Keratinocyte (primary cell): ENCODE measurements at regions not wholly inside any gene's neighbourhood (a gene's known extent, or its start where the extent isn't known, plus 50 kb on each side); places are given as distances from the start of the nearest gene placed in this dataset.

Experiments used
- DNase-seq: peaks from one replicate; pipeline ENCODE4 v3.0.0-alpha.2; 2011; ENCODE audit warnings: low read depth, missing footprints, low spot score
- FAIRE-seq: peaks from 2 replicates; lab custom pipeline; 2011; peaks lifted over from hg19 to GRCh38; lab: Jason Lieb, UNC
- H2AFZ ChIP-seq: 2 replicates; pipeline ENCODE4 v1.6.0; 2012; ENCODE audit warnings: low read length, control low read depth, inconsistent platforms; ENCODE audit not compliant: control insufficient read depth
- H3K27ac ChIP-seq: 2 replicates; pipeline ENCODE4 v1.5.1; 2011; ENCODE audit warnings: low read length; ENCODE audit not compliant: control insufficient read depth, insufficient read depth
- H3K27me3 ChIP-seq: 3 replicates; pipeline ENCODE4 v1.6.0; 2011; ENCODE audit warnings: low read length; ENCODE audit not compliant: control insufficient read depth, insufficient read depth; ENCODE audit errors: extremely low read depth
- H3K36me3 ChIP-seq, 2 experiments: 2 replicates in 1 of 2; 3 replicates in 1 of 2; pipeline ENCODE4 v1.5.1; 2011; ENCODE audit warnings: low read length in 2 of 2, mild to moderate bottlenecking in 1 of 2; ENCODE audit not compliant: control insufficient read depth in 2 of 2, insufficient read depth in 2 of 2; ENCODE audit errors: extremely low read depth in 1 of 2
- H3K4me1 ChIP-seq: 3 replicates; pipeline ENCODE4 v1.5.1; 2011; ENCODE audit warnings: low read length; ENCODE audit not compliant: control insufficient read depth, insufficient read depth; ENCODE audit errors: extremely low read depth
- H3K4me2 ChIP-seq: 3 replicates; pipeline ENCODE4 v1.6.0; 2011; ENCODE audit warnings: low read depth, low read length; ENCODE audit not compliant: control insufficient read depth, insufficient read depth; ENCODE audit errors: extremely low read depth
- H3K4me3 ChIP-seq, 3 experiments: fragments of 200-600 bp in 1 of 3; sonication (generic) in 1 of 3; 2 replicates in 2 of 3; 3 replicates in 1 of 3; pipeline ENCODE4 v1.5.1; 2011 to 2016; ENCODE audit warnings: low read length in 3 of 3, mild to moderate bottlenecking in 3 of 3, control low read depth in 2 of 3, inconsistent platforms in 1 of 3, low read depth in 1 of 3, mixed read lengths in 1 of 3, mixed run types in 1 of 3, moderate library complexity in 1 of 3; ENCODE audit not compliant: control insufficient read depth in 2 of 3, insufficient read depth in 2 of 3; ENCODE audit errors: extremely low read depth in 1 of 3
- H3K79me2 ChIP-seq: 2 replicates; pipeline ENCODE4 v1.6.0; 2012; ENCODE audit warnings: low read length; ENCODE audit not compliant: control insufficient read depth, insufficient read depth
- H3K9ac ChIP-seq: 3 replicates; pipeline ENCODE4 v1.6.0; 2011; ENCODE audit warnings: low read length; ENCODE audit not compliant: control insufficient read depth, insufficient read depth; ENCODE audit errors: extremely low read depth
- H3K9me1 ChIP-seq: 3 replicates; pipeline ENCODE4 v1.6.0; 2011; ENCODE audit warnings: low read length; ENCODE audit not compliant: control insufficient read depth, insufficient read depth; ENCODE audit errors: extremely low read depth
- H3K9me3 ChIP-seq: 2 replicates; pipeline ENCODE4 v1.5.1; 2012; ENCODE audit warnings: low read depth, low read length; ENCODE audit not compliant: control insufficient read depth
- H4K20me1 ChIP-seq: 3 replicates; pipeline ENCODE4 v1.6.0; 2011; ENCODE audit warnings: low read length; ENCODE audit not compliant: control insufficient read depth, insufficient read depth; ENCODE audit errors: extremely low read depth
- EZH2 ChIP-seq: IDR thresholded peaks from one replicate; pipeline ENCODE4 v1.6.1; 2012; ENCODE audit warnings: inconsistent platforms, mild to moderate bottlenecking, low read length, moderate library complexity
- dilution Hi-C: fragments of 300-500 bp; cut with MboI; formaldehyde crosslinking; loops from one replicate; pipeline ENCODE4 v1.7.0; 2020; ENCODE audit warnings: low sequenced_read_pairs; ENCODE audit not compliant: extremely low pct_ligation_motif_present
- TF ChIP-seq, protein P1 (sequence below), 3 experiments: IDR thresholded peaks in 1 of 3; conservative IDR thresholded peaks in 1 of 3; optimal IDR thresholded peaks in 1 of 3; 2 replicates in 2 of 3; 3 replicates in 1 of 3; pipeline versions ENCODE3 to v1.5.1; 2011; ENCODE audit warnings: low read length in 3 of 3, mild to moderate bottlenecking in 3 of 3, moderate library complexity in 2 of 3, control low read depth in 1 of 3, inconsistent platforms in 1 of 3; ENCODE audit not compliant: insufficient read depth in 2 of 3; ENCODE audit errors: extremely low read depth in 1 of 3

DNA sequence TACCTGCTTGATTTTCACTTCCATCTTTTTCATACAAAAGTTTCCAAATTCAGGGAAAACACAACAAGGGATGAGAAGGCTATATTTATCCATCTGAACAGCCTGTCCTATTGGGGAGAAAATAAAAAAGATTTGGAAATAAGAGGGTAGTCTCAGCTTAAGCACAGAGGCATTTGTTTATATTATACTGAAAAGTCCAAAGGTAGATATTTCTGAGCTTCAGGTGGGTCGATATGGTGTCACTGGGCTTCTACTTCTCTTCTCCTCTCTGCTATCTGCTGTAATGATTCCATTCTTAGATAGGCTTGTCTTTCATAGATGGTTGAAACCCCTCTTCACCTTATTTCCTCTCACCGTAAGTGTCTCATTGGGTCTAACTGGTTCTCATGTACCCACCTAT lies 337.0 kb downstream of the INSC start:
- Histone ChIP-seq H3K27ac (no peak overlapping the region), H3K79me2 (no peaks in the 10 kb centered on the region), H3K9me3 (no peaks in the 10 kb centered on the region), H3K9me1 (no peaks in the 10 kb centered on the region), H2AFZ (no peak overlapping the region), H3K27me3 (no peaks in the 10 kb centered on the region), H3K4me1 (no peaks in the 10 kb centered on the region), H3K4me3 (no peak overlapping the region), H3K9ac (no peak overlapping the region), H3K36me3 (no peaks in the 10 kb centered on the region), H4K20me1 (no peaks in the 10 kb centered on the region), H3K4me2 (no peak overlapping the region)
- FAIRE-seq (no peak), DNase-seq (no peak)
- TF ChIP-seq, protein P1, sequence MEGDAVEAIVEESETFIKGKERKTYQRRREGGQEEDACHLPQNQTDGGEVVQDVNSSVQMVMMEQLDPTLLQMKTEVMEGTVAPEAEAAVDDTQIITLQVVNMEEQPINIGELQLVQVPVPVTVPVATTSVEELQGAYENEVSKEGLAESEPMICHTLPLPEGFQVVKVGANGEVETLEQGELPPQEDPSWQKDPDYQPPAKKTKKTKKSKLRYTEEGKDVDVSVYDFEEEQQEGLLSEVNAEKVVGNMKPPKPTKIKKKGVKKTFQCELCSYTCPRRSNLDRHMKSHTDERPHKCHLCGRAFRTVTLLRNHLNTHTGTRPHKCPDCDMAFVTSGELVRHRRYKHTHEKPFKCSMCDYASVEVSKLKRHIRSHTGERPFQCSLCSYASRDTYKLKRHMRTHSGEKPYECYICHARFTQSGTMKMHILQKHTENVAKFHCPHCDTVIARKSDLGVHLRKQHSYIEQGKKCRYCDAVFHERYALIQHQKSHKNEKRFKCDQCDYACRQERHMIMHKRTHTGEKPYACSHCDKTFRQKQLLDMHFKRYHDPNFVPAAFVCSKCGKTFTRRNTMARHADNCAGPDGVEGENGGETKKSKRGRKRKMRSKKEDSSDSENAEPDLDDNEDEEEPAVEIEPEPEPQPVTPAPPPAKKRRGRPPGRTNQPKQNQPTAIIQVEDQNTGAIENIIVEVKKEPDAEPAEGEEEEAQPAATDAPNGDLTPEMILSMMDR (optimal IDR thresholded peaks at IDR 0.05 in 1 of 3, IDR thresholded peaks at IDR 0.05 in 1 of 3, conservative IDR thresholded peaks at IDR 0.05 in 1 of 3; ENCODE audit: extremely low read depth in 1 of 3, insufficient read depth in 2 of 3, low read length in 3 of 3), result no peak
- TF ChIP-seq EZH2, result no peak
- dilution Hi-C loops, result no loop called here

DNA sequence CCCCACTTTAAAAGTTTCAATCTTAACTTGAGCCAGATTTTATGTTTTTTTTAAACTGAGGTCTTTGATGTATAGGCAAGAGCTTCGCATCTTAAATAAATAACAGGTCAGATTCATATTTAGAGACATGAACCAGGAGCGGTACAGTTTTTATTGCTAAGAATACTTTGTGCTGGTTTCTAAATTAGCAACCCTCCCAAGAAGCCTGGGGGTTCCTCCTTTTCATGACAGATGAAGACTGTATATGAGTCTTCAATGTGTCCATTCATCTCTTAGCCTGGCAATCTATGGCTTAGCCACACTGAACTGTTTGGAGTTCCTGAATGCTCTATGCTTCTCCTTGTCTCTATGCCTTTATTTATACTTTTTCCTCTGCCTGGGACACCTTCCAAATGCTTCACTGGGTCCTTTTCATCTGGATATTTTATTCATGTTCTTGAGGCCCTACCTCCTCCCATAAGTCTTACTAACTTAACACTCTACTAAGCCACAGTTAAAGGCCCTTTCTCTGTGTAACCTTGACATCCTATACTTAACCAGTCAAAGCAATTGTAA lies 338.6 kb downstream of the INSC start:
- dilution Hi-C loops, result no loop called here
- Histone ChIP-seq H3K9me1 (no peaks in the 10 kb centered on the region), H3K27me3 (no peaks in the 10 kb centered on the region), H4K20me1 (no peaks in the 10 kb centered on the region), H3K36me3 (no peaks in the 10 kb centered on the region), H3K9me3 (no peaks in the 10 kb centered on the region), H3K4me2 (no peak overlapping the region), H3K27ac (no peak overlapping the region), H3K79me2 (no peaks in the 10 kb centered on the region), H3K4me1 (no peaks in the 10 kb centered on the region), H2AFZ (no peak overlapping the region), H3K4me3 (no peak overlapping the region), H3K9ac (no peak overlapping the region)
- TF ChIP-seq EZH2, result no peak
- TF ChIP-seq, protein P1 (optimal IDR thresholded peaks at IDR 0.05 in 1 of 3, IDR thresholded peaks at IDR 0.05 in 1 of 3, conservative IDR thresholded peaks at IDR 0.05 in 1 of 3; ENCODE audit: extremely low read depth in 1 of 3, insufficient read depth in 2 of 3, low read length in 3 of 3), result no peak
- no peak for FAIRE-seq
- no peak for DNase-seq
